ENCODE measurements at regions not wholly inside any gene's neighbourhood (a gene's known extent, or its start where the extent isn't known, plus 50 kb on each side); places are given as distances from the start of the nearest gene placed in this dataset.

- TF ChIP-seq CTCF (IDR thresholded peaks at IDR 0.05; ENCODE audit: control extremely low read depth in 1 of 3, insufficient read depth in 1 of 3, low read depth in 1 of 3, low read length in 3 of 3) (no peak), TAF7 (optimal IDR thresholded peaks at IDR 0.05; ENCODE audit: borderline replicate concordance, low read depth, low read length) (no peak), EP300 (IDR thresholded peaks at IDR 0.05; ENCODE audit: borderline replicate concordance in 1 of 2, low read depth in 2 of 2, low read length in 2 of 2) (no peak), NANOG (IDR thresholded peaks at IDR 0.05; ENCODE audit: insufficient read depth, low read depth, low read length, poor library complexity, severe bottlenecking) (no peak), EZH2 (IDR thresholded peaks at IDR 0.05; ENCODE audit: low read depth, low read length, severe bottlenecking) (no peak), RBBP5 (IDR thresholded peaks at IDR 0.05; ENCODE audit: borderline replicate concordance, low read depth, low read length) (no peak), POLR2A (IDR thresholded peaks at IDR 0.05; ENCODE audit: control extremely low read depth in 1 of 2, low read depth in 2 of 2, low read length in 2 of 2) (no peak), NRF1 (IDR thresholded peaks at IDR 0.05; ENCODE audit: low read depth, low read length) (no peak), POLR2AphosphoS5 (IDR thresholded peaks at IDR 0.05; ENCODE audit: low read depth, low read length) (no peak), SP2 (IDR thresholded peaks at IDR 0.05; ENCODE audit: low read length) (no peak), E2F6 (IDR thresholded peaks at IDR 0.05) (no peak)
Observed at GRCh38 chr13:60727140-60727539, 330.1 kb downstream of the TDRD3 start.
